ENCODE measurements at regions not wholly inside any gene's neighbourhood (a gene's known extent, or its start where the extent isn't known, plus 50 kb on each side); places are given as distances from the start of the nearest gene placed in this dataset.

DNA sequence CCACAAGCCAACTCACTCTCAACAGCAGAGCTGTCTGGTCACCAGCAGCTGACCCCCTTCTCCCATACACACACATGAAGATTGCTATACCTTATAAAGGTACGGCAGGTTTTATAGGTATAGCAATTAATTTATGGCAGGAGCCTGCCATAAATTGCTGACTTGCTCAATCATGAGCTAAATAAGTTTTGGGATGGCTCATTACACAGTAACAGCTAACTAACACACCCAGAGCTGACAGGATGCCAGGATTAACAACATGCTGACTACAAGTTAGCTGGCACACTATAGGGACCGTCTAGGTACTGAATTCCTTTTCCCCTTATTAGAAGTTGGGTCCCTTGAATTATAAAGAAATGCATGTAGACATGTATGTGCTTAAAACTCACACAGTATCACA, 150.3 kb upstream of the KCNJ18 start:
- no peak for TF ChIP-seq RAD21 (IDR thresholded peaks at IDR 0.05)
- TF ChIP-seq, protein P1, sequence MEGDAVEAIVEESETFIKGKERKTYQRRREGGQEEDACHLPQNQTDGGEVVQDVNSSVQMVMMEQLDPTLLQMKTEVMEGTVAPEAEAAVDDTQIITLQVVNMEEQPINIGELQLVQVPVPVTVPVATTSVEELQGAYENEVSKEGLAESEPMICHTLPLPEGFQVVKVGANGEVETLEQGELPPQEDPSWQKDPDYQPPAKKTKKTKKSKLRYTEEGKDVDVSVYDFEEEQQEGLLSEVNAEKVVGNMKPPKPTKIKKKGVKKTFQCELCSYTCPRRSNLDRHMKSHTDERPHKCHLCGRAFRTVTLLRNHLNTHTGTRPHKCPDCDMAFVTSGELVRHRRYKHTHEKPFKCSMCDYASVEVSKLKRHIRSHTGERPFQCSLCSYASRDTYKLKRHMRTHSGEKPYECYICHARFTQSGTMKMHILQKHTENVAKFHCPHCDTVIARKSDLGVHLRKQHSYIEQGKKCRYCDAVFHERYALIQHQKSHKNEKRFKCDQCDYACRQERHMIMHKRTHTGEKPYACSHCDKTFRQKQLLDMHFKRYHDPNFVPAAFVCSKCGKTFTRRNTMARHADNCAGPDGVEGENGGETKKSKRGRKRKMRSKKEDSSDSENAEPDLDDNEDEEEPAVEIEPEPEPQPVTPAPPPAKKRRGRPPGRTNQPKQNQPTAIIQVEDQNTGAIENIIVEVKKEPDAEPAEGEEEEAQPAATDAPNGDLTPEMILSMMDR (IDR thresholded peaks at IDR 0.05; ENCODE audit: low read depth, low read length, missing input control): no peak
- no peak for TF ChIP-seq NR2F2 (IDR thresholded peaks at IDR 0.05)
- TF ChIP-seq JUND (IDR thresholded peaks at IDR 0.05): no peak
- TF ChIP-seq, protein P2, sequence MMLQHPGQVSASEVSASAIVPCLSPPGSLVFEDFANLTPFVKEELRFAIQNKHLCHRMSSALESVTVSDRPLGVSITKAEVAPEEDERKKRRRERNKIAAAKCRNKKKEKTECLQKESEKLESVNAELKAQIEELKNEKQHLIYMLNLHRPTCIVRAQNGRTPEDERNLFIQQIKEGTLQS (IDR thresholded peaks at IDR 0.05): no peak
- no peak for TF ChIP-seq YY1 (IDR thresholded peaks at IDR 0.05)
- TF ChIP-seq, protein P3, sequence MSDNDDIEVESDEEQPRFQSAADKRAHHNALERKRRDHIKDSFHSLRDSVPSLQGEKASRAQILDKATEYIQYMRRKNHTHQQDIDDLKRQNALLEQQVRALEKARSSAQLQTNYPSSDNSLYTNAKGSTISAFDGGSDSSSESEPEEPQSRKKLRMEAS (IDR thresholded peaks at IDR 0.05): no peak
- no peak for TF ChIP-seq TAF1 (conservative IDR thresholded peaks at IDR 0.05)
- TF ChIP-seq GABPA (IDR thresholded peaks at IDR 0.05 in 1 of 2, conservative IDR thresholded peaks at IDR 0.05 in 1 of 2): no peak
- TF ChIP-seq RXRA (IDR thresholded peaks at IDR 0.05): no peak
- TF ChIP-seq, protein P4, sequence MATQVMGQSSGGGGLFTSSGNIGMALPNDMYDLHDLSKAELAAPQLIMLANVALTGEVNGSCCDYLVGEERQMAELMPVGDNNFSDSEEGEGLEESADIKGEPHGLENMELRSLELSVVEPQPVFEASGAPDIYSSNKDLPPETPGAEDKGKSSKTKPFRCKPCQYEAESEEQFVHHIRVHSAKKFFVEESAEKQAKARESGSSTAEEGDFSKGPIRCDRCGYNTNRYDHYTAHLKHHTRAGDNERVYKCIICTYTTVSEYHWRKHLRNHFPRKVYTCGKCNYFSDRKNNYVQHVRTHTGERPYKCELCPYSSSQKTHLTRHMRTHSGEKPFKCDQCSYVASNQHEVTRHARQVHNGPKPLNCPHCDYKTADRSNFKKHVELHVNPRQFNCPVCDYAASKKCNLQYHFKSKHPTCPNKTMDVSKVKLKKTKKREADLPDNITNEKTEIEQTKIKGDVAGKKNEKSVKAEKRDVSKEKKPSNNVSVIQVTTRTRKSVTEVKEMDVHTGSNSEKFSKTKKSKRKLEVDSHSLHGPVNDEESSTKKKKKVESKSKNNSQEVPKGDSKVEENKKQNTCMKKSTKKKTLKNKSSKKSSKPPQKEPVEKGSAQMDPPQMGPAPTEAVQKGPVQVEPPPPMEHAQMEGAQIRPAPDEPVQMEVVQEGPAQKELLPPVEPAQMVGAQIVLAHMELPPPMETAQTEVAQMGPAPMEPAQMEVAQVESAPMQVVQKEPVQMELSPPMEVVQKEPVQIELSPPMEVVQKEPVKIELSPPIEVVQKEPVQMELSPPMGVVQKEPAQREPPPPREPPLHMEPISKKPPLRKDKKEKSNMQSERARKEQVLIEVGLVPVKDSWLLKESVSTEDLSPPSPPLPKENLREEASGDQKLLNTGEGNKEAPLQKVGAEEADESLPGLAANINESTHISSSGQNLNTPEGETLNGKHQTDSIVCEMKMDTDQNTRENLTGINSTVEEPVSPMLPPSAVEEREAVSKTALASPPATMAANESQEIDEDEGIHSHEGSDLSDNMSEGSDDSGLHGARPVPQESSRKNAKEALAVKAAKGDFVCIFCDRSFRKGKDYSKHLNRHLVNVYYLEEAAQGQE (IDR thresholded peaks at IDR 0.05): no peak
- TF ChIP-seq, protein P5, sequence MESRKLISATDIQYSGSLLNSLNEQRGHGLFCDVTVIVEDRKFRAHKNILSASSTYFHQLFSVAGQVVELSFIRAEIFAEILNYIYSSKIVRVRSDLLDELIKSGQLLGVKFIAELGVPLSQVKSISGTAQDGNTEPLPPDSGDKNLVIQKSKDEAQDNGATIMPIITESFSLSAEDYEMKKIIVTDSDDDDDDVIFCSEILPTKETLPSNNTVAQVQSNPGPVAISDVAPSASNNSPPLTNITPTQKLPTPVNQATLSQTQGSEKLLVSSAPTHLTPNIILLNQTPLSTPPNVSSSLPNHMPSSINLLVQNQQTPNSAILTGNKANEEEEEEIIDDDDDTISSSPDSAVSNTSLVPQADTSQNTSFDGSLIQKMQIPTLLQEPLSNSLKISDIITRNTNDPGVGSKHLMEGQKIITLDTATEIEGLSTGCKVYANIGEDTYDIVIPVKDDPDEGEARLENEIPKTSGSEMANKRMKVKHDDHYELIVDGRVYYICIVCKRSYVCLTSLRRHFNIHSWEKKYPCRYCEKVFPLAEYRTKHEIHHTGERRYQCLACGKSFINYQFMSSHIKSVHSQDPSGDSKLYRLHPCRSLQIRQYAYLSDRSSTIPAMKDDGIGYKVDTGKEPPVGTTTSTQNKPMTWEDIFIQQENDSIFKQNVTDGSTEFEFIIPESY (IDR thresholded peaks at IDR 0.05): no peak
- TF ChIP-seq EGR1 (IDR thresholded peaks at IDR 0.05; ENCODE audit: low read depth in 2 of 2): no peak
